Suprapubic skin (tissue), 4 donors: ENCODE measurements at regions not wholly inside any gene's neighbourhood (a gene's known extent, or its start where the extent isn't known, plus 50 kb on each side); places are given as distances from the start of the nearest gene placed in this dataset.

ENCODE experiments used
- DNase-seq, 2 donors: peaks; one replicate each; pipeline ENCODE4 v3.0.0-alpha.2; 2019; ENCODE audit warnings: low spot score in 2 of 2
- H3K27ac ChIP-seq: fragments of 200-600 bp; sonication (generic); one replicate; pipeline ENCODE4 v1.5.1; 2019
- H3K27me3 ChIP-seq: fragments of 200-600 bp; sonication (generic); one replicate; pipeline ENCODE4 v1.5.1; 2019
- H3K36me3 ChIP-seq: fragments of 200-600 bp; sonication (generic); one replicate; pipeline ENCODE4 v1.5.1; 2019
- H3K4me1 ChIP-seq: fragments of 200-600 bp; sonication (generic); one replicate; pipeline ENCODE4 v1.5.1; 2019
- H3K4me3 ChIP-seq: fragments of 200-600 bp; sonication (generic); one replicate; pipeline ENCODE4 v1.5.1; 2019; ENCODE audit warnings: mild to moderate bottlenecking
- H3K9me3 ChIP-seq: fragments of 200-600 bp; sonication (generic); one replicate; pipeline ENCODE4 v1.5.1; 2019
- EP300 ChIP-seq: sonication (generic); formaldehyde crosslinking; IDR thresholded peaks from one replicate; pipeline ENCODE4 v1.6.1; 2017; ENCODE audit warnings: antibody characterized with exemption
- POLR2A ChIP-seq, 2 donors: fragments of 450-650 bp; IDR thresholded peaks; one replicate each; pipeline ENCODE4 v1.6.1; 2017; ENCODE audit warnings: antibody characterized with exemption in 2 of 2, mild to moderate bottlenecking in 2 of 2, moderate library complexity in 2 of 2
- POLR2AphosphoS5 ChIP-seq, 3 donors: sonication (generic); formaldehyde crosslinking; IDR thresholded peaks; one replicate each; pipeline ENCODE4 v1.6.1; 2017; ENCODE audit warnings: antibody characterized with exemption in 3 of 3
- WGBS: methylation state at CpG from one replicate; pipeline ENCODE4 v1.1.5; 2018; 5-methylcytosine and 5-hydroxymethylcytosine counted together
- TF ChIP-seq, protein P1 (sequence below), 2 donors: fragments of 200-600 bp in 1 of 2; fragments of 450-650 bp in 1 of 2; sonication (generic) in 1 of 2; IDR thresholded peaks; one replicate each; pipeline ENCODE4 v1.5.1; 2016 to 2019; ENCODE audit warnings: antibody characterized with exemption in 2 of 2, mild to moderate bottlenecking in 1 of 2, moderate library complexity in 1 of 2

DNA sequence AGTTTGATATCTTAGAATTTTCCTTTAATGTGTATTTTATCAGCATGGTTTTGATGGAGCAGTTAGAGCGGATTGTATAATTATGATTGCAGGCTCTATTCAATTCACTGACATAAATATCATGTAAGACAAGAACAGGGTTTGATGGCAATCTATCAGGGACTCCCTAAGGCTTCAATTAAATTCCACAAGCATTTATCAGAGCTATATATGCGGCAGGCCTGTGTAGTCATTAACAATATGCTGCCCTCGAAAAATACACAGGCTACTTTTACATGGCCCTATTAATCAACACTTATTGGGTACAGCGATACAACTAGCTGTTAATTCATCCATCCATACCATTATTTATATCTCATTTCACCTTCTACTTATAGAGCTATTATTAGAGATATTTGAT lies 358.1 kb upstream of the TPK1 start:
- no peak for DNase-seq
- WGBS = 58% methylated on average over 4 of the region's 4 CpGs
- no peaks in the 10 kb centered on the region for H3K27me3 ChIP-seq

DNA sequence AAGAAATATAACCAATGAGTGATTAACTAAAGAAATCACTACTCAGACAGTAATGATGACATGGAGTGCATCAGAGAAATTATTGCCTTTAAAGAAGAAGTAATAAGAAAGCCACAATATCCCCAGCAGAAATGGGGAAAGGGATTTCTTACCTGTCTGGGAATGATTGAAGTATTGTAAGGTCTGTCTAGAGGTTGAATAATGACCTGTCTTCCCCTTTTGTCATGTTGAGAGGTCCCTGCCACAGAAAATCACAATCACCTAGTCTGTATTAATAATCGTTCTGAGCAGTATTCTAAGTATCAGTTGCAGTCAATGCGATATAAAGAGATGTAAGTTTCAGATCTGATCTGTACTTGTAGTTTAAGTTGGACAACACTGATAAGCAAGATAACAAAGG lies 349.1 kb upstream of the TPK1 start:
- TF ChIP-seq, protein P1, sequence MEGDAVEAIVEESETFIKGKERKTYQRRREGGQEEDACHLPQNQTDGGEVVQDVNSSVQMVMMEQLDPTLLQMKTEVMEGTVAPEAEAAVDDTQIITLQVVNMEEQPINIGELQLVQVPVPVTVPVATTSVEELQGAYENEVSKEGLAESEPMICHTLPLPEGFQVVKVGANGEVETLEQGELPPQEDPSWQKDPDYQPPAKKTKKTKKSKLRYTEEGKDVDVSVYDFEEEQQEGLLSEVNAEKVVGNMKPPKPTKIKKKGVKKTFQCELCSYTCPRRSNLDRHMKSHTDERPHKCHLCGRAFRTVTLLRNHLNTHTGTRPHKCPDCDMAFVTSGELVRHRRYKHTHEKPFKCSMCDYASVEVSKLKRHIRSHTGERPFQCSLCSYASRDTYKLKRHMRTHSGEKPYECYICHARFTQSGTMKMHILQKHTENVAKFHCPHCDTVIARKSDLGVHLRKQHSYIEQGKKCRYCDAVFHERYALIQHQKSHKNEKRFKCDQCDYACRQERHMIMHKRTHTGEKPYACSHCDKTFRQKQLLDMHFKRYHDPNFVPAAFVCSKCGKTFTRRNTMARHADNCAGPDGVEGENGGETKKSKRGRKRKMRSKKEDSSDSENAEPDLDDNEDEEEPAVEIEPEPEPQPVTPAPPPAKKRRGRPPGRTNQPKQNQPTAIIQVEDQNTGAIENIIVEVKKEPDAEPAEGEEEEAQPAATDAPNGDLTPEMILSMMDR (IDR thresholded peaks at IDR 0.05) = no peak
- no peak for TF ChIP-seq POLR2A (IDR thresholded peaks at IDR 0.05)
- TF ChIP-seq EP300 = no peak
- no peak for TF ChIP-seq POLR2AphosphoS5 (IDR thresholded peaks at IDR 0.05)
- Histone ChIP-seq H3K4me1 (no peaks in the 10 kb centered on the region), H3K4me3 (no peak overlapping the region), H3K27ac (no peak overlapping the region), H3K36me3 (no peaks in the 10 kb centered on the region), H3K9me3 (no peaks in the 10 kb centered on the region), H3K27me3 (no peaks in the 10 kb centered on the region)
- DNase-seq = no peak
- 78% methylated on average over 2 of the region's 2 CpGs for whole genome bisulfite sequencing

More for the DNA sequence above, 358.1 kb upstream of the TPK1 start:
- Histone ChIP-seq H3K27ac (no peak overlapping the region), H3K9me3 (peaks cover 3% of the 10 kb centered on the region), H3K4me1 (no peaks in the 10 kb centered on the region), H3K4me3 (no peak overlapping the region), H3K36me3 (no peaks in the 10 kb centered on the region)
- no peak for TF ChIP-seq EP300
- TF ChIP-seq, protein P1 (IDR thresholded peaks at IDR 0.05) = no peak
- no peak for TF ChIP-seq POLR2AphosphoS5 (IDR thresholded peaks at IDR 0.05)
- no peak for TF ChIP-seq POLR2A (IDR thresholded peaks at IDR 0.05)

- TF ChIP-seq POLR2AphosphoS5 (IDR thresholded peaks at IDR 0.05) = no peak
- TF ChIP-seq, protein P1 (IDR thresholded peaks at IDR 0.05) = no peak
- no peak for TF ChIP-seq POLR2A (IDR thresholded peaks at IDR 0.05)
- TF ChIP-seq EP300 = no peak
- H3K4me1 ChIP-seq = no peaks in the 10 kb centered on the region
- no peak overlapping the region for H3K27ac ChIP-seq
- H3K27me3 ChIP-seq = no peaks in the 10 kb centered on the region
- H3K9me3 ChIP-seq = no peaks in the 10 kb centered on the region
- no peak for DNase-seq
- 46% methylated on average over 4 of the region's 4 CpGs for WGBS
- no peak overlapping the region for H3K4me3 ChIP-seq
- H3K36me3 ChIP-seq = no peaks in the 10 kb centered on the region
These were observed 347.2 kb upstream of the TPK1 start for GRCh38 chr7:145183069-145183468.

DNA sequence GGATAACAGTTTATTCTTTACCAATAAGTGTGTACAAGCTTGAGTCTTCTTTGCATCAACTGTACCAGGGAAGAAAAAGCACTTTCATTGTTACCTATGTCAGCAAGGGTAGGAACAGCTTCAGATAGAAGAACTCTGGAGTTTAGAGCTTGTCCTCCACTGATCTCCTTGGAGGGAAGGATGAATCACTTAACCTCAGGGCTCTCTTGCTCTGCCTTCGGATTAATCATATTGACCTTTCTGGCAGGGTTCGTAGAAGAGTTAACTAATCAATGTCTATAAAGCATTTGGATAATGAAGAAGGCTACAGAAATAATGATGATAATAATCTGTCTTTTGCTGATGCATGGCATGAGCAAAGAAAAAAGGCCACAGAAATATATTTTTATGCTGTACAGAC lies 339.5 kb upstream of the TPK1 start:
- Histone ChIP-seq H3K27ac (no peak overlapping the region), H3K9me3 (no peaks in the 10 kb centered on the region), H3K4me3 (no peak overlapping the region), H3K36me3 (no peaks in the 10 kb centered on the region), H3K27me3 (no peaks in the 10 kb centered on the region), H3K4me1 (no peaks in the 10 kb centered on the region)
- no peak for DNase-seq
- TF ChIP-seq POLR2A (IDR thresholded peaks at IDR 0.05) (no peak), POLR2AphosphoS5 (IDR thresholded peaks at IDR 0.05) (no peak), EP300 (no peak)
- TF ChIP-seq, protein P1 (IDR thresholded peaks at IDR 0.05) = no peak
- WGBS = 49% methylated on average over 2 of the region's 2 CpGs

DNA sequence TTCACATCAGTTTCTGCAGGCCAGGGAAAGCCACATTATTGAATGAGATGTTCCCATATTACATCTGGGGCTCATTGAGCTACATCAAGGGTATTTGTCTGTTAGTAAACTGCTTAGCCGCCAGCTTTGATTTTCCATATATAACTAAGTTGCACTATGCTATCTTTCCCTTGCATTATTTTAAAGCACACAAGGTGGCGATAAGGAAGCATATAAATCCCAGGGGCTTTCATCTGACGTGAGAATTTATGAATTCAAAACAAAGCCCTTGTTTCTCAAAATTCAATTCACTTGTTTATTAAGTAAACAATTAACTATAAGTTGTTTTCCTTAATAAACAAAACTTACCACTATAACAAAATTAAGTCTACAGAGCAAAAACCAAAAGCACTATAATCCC lies 334.1 kb upstream of the TPK1 start:
- no peaks in the 10 kb centered on the region for H3K27me3 ChIP-seq
- no peak overlapping the region for H3K27ac ChIP-seq
- TF ChIP-seq POLR2AphosphoS5 (IDR thresholded peaks at IDR 0.05) = no peak
- no peak for TF ChIP-seq POLR2A (IDR thresholded peaks at IDR 0.05)
- TF ChIP-seq, protein P1 (IDR thresholded peaks at IDR 0.05) = no peak
- TF ChIP-seq EP300 = no peak
- H3K4me3 ChIP-seq = no peak overlapping the region
- no peaks in the 10 kb centered on the region for H3K4me1 ChIP-seq
- H3K9me3 ChIP-seq = no peaks in the 10 kb centered on the region
- no peaks in the 10 kb centered on the region for H3K36me3 ChIP-seq
- WGBS = 40% methylated on average over 3 of the region's 3 CpGs
- no peak for DNase-seq
